Islet of Langerhans (tissue), 1 donor: ENCODE measurements at regions not wholly inside any gene's neighbourhood (a gene's known extent, or its start where the extent isn't known, plus 50 kb on each side); places are given as distances from the start of the nearest gene placed in this dataset.
"Not testable (repeated sequence)": the region's sequence is repeated elsewhere in the genome, so short reads cannot be mapped to it uniquely, and the experiment has no call there.

Source experiments
- FAIRE-seq: peaks from one replicate; lab custom pipeline; 2011; peaks lifted over from hg19 to GRCh38; lab: Jason Lieb, UNC

DNA sequence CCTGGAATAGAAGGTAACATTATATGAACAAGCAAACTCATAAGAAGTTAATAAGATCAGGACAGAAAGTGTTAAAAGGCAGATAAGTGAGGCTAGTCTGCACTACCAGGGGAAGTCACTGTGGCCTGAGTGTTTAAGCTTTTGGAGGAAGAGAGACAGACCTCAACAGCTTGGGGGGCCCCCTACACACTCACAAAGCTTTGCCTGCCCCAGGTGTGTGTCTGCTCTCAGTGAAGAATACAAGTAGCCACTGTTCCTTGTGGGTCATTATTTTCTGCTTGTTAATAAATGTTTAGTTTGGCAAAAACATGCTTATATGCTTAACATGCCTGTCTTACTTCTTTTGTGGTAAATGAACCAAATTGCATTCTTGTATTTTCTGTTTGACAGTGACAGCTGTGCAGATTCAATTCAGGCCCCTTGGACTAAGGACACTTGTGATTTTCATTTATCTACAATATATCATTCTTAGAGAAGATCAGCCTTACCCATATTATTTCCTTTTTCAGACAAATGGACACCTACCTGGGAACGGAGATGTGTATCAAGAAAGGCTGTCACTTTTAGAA lies 50.7 kb upstream of the C12orf71 start:
- FAIRE-seq: no peak

DNA sequence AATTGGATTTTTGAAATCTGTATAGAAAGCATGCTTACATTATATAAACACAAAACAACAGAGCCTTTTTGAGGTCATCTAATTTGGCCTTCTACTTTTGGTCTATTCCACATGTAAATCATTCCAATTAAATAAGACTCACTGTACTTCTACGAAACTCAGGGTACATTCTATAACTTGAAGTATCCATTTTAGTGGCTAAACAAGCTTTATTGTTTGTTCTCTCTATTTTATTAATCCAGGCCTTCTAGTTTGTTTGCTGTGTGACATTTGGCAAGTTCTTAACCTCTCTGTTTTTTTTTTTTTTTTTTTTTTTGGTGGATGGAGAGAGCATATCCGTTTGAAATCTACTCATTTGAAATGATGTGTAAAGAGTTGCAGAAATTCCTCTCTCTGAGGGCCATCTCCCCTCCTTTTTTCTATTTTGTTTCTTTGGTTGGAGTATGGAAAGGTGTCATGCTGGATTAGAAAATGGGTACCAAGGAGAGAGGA lies 58.1 kb upstream of the C12orf71 start:
- FAIRE-seq: no peak

DNA sequence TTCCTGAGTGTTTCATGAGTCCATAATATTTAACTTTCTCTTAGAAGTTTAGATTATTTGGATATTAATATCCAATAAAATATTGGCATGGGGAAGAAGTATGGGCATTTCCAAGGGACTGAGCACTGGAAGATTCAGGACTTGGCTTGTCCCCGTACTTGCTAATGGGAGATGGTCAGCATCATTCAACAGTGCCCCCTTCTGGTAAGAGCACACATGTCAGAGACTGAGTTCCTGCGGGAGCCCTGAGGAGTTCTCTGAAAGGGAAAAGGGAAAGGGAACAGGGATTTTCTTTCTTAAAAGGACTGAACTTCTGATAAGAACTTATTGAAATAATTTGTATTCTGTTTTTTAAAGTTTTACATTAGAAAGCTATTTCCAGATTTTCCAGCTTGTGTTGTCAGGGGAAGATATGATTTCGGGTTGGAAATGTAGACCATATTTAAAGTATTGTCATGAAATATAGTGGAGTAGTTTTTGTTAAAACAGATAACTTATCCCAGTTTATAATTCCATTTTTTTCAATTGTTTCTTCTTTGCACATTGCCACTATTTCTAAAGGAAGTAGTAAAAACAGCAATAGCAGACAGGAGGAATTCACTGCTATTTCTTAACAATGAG lies 59.8 kb upstream of the C12orf71 start:
- no peak for FAIRE-seq

DNA sequence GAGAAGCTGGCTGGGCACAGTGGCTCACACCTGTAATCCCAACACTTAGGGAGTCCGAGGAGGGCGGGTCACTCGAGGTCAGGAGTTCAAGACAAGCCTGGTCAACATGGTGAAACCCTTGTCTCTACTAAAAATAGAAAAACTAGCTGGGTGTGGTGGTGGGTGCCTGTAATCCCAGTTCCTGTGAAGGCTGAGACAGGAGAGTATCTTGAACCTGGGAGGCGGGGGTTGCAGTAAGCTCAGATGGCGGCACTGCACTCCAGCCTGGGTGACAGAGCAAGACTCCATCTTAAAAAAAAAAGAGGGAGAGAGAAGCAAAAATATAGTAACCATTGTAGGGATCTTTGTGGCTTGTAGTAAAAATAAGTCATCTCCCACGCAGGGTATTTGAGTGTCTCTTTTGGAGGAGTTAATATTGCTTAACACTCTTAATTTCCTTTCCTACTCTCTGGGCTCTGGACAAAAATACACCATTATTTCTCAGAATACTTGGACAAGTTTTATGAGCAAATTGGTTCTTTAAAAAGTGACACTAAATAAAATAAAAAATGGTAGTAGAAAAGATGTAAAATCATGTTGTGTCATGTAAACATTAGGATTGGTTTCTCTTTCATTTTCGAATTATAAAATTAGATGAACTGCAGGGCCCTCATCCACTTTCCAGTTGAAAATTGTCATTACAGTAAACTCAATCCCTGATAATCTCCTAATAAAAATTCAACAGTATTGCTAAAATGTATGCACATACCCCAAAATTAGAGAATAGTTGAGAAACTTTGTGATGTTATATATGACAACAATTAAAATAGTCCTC lies 61.1 kb upstream of the C12orf71 start:
- no peak for FAIRE-seq

DNA sequence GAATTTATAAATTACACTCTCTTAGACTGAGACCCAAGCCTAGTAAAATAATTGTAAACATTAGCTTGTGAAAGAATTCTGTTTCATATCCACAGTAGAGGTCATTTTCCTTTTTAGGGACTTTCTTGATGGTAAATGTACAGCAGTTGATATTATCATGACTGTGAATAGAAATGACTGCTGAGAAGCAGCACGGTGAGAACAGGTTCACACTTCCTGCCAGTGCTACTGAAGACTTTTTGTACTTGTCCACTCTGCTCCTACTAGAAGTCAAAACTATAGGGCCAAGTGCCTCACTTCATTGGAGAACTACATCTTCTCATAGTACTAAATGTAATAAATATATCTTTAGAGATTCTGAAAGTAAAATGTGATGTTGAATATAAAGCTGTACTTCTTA lies 63.3 kb upstream of the C12orf71 start:
- not testable (repeated sequence) for FAIRE-seq

DNA sequence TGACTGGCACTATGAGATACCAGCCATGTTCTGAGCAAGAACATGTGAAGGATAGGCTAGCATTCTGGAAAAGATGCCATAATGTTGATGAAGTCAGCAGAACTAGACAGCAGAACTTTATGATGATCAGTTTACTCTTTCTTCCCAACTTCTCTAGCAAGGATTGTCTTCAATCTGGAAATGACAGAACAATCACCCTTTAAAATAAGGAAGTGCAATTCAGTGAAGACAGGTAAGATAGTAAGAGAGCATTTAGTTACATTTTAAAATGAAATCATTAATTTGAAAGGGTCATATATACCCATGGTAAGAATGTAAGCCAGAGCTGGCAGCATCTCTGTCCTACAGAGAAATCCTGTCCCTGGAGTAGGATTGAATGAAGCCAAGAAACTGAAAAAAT lies 66.0 kb upstream of the C12orf71 start:
- no peak for FAIRE-seq

DNA sequence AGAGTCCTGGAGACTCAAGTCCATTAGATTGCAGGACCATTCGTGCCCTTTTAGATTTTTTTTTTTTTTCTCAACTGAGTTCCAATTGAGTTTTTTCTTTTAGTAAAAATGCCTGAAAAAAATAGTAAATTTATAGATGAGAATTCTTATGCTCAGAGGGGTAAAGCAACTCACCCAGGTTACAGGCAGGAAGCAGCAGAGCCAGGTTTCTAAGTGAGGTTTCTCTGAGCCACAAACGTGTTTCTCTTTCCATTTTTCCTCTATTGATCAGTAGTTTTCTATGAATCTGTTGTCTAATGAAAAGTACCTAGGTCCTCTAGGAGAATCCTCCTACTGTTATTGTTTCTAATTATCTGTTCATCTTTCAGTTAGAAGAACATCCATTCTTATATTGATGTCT lies 66.4 kb upstream of the C12orf71 start:
- FAIRE-seq: no peak

DNA sequence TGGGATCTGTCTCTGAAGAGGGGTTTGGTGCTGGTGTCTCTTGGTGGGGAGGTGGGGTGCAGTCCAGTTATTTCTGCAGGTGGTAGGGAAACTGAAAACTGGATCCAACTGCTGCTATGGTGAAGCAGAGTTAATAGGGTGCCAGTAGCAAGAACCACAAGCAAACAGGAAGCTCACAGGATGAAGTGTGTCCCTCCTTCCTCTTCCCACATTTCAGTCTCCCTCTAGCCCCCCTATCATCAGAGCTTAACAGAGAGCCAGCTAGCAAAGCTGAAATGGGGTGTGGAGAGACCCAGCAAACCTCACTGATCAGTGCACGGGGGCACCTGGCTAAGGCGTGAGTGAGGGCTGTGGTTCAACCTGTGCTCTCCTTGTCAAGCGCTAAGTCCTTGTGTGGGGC lies 69.1 kb upstream of the C12orf71 start:
- FAIRE-seq: no peak

DNA sequence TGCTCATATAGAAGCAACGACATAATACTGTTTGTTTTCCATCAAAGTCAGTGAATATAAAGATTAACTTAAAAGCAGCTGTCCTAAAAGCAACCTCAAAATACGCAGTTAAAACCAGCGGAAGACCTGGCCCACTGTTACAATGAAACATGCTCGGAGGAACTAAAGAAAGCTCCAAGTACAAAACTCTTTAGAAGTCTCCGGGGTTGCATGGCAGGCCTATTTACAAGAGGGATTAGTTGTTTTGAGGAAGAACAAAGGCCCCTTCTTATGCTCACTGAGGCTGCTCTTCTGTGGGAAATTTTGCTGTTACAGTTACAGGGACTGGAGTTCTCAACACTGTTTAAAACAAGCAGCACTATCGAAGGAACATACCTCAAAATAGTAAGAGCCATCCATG lies 75.9 kb upstream of the C12orf71 start:
- FAIRE-seq: no peak

DNA sequence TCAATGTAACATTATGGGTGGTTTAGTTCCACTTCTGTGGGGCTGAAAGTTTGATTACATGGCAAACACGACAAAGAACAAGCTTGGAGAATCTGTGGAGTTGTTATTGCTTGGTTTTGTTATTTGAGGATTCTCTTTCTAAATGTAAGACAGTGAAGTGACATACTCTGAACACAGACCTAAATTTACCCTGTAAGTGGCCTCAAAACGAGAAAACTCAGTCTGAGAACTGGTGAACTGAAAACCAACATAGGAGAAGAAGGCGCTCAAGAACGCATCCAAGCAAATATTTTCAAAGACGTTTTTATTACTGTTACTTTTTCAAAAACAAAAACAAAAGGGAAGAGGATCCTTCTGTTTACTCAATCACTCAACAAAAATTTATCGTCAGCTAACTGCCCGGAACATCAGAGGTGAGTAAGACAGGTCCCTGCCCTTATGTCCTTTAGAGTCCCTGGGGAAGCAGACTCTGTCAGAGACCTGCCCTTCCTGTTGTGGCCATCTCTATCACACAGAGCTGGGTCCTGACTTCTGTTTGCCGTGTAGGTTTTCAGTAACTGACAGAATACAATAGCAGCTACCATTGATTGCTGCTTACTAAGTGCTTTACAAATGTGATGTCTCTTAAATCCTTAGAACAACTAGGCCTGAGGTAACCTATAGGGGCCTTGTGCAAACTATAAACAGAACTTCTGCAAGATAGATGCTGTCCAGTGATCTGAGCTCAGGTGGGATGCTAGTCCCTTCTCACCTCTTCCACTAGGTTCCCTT lies 79.3 kb upstream of the C12orf71 start:
- FAIRE-seq: no peak

DNA sequence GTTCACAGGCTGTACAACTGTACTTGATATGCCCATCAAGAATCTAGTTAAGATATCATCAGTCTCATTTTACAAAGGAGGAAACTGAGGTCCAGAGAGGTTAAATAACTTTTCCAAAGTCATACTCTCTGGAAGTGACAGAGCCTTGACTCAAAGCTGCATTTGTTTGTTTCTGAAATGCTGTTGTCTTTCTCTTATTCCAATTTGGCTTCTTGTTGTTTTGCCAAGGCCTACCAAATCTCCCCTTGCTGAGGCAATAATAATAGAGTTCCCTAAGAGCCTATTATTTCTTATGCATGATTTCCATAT lies 79.8 kb upstream of the C12orf71 start:
- FAIRE-seq: no peak

DNA sequence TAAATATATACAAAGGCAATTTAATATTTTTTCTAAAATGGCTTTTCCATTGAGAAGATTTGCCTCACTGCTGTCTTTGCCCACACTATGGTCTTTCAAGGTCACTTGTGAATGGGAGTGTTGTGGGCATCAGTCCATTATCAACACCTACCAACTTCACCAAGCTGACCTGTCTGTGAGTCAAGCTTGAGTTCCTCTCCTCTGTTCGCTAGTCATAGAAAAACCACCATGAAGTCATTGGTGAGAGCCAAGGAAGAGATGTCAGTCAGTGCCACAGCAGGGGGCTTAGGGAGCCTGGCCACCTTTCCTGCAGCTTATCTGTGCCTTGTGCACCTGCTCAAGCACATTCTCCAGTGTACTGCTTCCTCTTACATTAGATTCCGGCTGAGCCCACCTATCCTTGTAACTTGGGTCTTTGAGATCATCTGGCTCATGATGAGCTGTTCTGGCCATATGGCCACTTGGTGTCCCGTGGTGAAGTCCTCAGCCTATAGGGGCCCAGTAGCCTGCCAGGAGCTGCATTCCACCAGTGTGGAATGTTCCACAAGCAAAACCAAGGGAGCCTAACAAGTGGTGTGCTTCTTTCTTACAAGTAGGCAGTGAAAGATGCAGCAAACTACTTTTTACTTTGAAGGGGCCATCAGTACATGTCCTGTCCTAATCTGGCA lies 80.8 kb upstream of the C12orf71 start:
- FAIRE-seq: no peak

DNA sequence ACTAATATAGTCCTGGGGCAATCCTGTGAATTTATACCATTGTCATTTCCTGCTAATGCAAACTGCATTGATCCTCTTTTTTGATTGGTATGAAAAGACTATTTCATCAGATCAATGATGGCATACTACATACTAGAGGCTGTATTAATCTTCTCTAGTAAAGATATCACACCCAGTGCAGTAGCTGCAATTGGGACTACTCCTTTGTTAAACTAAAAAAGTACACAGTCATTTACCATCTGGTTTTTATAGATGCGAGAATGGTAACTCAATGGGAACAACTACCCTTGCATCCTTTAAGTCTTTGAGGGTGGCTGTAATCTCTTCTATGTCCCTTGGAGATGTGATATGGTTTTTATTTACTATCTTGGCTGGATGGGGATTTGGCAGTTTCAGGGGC lies 80.2 kb upstream of the STK38L start:
- FAIRE-seq: no peak

DNA sequence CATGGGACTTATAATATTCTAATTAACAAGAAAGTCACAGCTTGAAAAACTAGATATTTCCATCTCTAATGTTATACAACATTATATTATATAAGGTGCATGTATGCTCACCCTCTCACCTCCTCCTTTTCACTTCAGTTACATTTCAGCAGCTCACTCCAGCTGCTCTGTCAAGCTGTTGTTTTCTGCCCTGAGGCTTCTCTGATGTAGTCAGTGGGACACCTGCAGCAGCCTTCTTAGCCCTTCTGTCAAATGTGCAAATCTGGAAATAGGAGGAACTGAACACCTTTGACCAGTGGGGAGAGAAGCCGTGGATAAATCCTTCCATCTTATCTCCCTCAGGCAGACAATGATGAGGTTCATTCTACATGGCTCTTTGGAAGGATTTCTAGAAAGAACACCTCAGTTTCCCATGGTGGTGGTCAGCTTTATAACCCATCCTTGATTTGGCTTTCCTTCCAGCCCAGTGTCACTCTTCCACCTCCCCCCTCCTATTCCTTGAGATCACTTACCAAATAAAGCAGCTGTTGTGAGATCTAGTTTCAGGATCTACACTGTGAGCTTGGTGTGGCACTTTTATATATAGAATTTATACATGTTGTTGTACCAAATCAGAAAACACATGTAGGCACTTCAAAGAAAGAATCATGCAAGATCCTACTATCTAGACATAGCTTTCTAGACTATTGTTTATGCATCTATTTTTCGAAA lies 79.6 kb upstream of the STK38L start:
- no peak for FAIRE-seq

DNA sequence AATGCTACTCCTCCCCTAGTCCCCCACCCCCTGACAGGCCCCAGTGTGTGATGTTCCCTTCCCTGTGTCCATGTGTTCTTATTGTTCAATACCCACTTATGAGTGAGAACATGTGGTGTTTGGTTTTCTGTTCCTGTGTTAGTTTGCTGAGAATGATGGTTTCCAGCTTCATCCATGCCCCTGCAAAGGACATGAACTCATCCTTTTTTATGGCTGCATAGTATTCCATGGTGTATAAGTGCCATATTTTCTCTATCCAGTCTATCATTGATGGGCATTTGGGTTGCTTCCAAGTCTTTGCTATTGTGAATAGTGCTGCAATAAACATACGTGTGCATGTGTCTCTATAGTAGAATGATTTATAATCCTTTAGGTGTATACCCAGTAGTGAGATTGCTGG lies 78.1 kb upstream of the STK38L start:
- not testable (repeated sequence) for FAIRE-seq

DNA sequence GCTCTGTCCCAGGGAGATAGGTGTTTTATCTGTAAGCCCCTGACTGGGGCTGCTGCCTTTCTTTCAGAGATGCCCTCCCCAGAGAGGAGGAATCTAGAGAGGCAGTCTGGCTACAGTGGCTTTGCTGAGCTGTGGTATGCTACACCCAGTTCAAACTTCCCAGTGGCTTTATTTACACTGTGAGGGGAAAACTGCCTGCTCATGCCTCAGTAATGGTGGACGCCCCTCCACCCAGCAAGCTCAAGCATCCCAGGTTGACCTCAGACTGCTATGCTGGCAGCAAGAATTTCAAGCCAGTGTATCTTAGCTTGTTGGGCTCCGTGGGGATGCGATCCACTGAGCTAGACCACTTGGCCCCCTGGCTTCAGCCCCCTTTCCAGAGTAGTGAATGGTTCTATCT lies 72.6 kb upstream of the STK38L start:
- FAIRE-seq: not testable (repeated sequence)

DNA sequence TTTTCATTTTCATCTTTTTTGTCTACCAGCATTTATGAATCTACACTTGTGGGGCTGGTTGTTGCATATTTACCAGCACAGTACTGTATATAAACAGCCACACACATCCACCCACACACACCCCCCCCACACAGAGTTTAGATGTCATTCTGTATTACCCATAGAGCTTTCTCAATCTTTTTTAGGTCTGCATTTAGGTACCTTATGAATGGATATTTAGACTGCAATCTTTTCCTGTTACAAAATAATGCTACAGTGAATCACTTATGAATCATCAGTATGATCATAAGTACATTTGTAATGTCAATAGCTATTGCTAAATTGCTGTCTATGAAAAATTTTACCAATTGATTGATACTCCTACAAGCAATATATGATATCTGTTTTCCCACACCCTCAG lies 67.3 kb upstream of the STK38L start:
- no peak for FAIRE-seq

DNA sequence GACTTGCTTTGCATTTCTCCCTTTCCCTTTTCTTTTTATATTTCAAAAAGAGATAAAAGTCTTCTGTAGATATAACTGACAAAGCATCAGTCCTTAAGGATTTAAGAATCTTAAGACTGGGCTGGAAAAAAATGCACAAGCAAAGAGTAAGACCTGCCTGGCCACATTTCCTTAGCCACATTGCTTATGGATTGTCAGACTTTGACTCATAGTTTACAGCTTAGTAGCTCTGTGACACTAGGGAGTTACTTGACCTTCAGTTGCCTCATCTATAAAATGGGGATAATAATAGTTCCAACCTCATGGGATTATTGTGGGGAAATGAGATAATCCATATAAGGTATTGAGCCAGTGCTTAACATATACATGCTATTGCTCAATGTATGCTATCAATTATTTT lies 66.4 kb upstream of the STK38L start:
- FAIRE-seq: peak; percentile 9

DNA sequence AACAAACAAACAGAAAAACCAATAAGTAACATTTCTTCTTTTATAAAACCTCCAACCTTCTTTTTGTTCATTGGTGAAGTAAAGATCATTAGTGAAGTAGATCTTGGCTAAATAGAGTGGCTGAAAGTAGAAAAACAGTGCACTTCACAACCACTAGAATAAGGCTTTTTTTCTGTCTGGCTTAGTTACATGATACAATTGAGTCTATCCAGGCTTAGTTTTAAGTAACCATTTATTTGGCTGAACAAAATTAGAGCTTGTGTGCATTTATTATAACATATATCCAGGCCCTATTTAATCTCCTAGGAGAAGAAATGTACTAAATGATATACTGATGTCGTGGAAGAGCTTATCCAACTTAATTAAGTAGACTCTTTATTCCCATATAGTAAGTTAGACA lies 65.8 kb upstream of the STK38L start:
- no peak for FAIRE-seq

DNA sequence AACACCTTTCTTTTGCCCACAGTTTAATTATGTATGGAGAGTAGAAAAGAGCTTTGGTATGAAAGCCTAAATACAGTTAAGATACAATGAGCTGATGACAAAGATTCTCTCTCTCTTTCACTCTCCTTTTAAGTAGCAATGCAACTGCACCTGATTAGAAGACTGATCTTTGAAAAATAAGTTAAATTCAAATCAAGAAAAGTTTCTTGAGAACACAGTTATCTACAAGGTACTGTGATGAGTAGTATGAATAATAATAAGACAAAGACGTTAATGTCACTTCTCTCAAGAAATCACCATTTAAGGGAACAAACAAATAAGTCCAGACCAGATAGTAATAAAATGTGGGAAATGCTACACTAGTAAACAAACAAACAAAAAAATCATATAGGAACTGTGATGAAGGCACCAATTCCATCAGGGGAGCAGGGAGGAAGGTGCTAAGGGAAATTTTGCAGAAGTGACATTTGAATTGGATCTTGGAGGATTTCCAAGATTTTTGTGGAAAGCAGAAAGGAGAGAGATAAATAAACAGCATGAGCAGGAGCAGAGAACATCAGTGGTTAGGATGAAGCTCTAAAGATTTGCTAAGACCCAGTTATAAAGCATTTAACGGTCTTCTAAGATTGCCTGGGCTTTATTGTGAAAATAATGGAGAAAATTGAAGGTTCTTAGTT lies 65.2 kb upstream of the STK38L start:
- FAIRE-seq: no peak
